ENCODE measurements at regions not wholly inside any gene's neighbourhood (a gene's known extent, or its start where the extent isn't known, plus 50 kb on each side); places are given as distances from the start of the nearest gene placed in this dataset.

- no peak for TF ChIP-seq CTCF (IDR thresholded peaks at IDR 0.05 in 4 of 5, conservative IDR thresholded peaks at IDR 0.05 in 1 of 5)
- no peak for TF ChIP-seq POLR2A (IDR thresholded peaks at IDR 0.05)
Measured at GRCh38 chr12:38516418-38516817, 199.8 kb downstream of the ALG10B start.
